Limb (tissue), 2 donors: ENCODE measurements at regions not wholly inside any gene's neighbourhood (a gene's known extent, or its start where the extent isn't known, plus 50 kb on each side); places are given as distances from the start of the nearest gene placed in this dataset.
"Not testable (repeated sequence)": the region's sequence is repeated elsewhere in the genome, so short reads cannot be mapped to it uniquely, and the experiment has no call there.

Source experiments
- DNase-seq, 2 donors: peaks; one replicate each; pipeline ENCODE4 v3.0.0-alpha.2; 2016; ENCODE audit errors: extremely low spot score in 2 of 2

DNA sequence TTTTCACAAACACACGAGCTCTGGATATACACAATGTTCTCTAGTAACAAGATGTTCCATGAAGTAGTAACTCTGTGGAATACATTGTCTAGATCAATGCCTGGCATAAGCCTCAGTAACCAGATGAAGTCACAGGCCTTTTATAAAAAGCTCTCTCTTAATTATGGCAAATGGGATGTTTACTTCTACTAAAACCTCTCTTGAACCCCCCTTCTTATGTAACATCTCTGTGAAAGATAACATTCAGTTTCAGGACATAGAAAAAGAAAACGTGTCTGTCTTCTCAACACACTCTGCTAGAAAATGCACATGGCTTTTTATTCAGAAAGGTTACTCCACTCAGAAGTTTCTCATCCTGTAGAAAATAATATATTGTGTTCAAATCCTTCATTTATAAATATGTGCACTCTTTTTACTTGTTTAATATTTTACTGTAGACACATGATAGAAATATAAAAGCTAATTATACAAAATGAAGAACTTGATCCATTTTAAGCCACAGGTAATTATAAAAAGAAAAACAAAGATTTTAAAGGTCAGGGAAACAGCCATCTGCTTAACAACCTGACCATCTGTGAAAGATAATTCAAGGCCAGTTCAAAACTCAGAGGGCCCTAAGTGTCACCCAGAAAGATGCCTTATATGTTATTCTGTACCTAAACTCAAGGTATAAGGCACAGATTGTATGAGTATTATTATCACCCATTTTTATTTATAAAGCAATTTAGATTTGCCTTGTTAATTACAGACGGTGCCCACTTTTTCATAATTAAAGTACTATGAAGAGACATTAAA lies 812.0 kb downstream of the CDH18 start:
- DNase-seq: no peak

DNA sequence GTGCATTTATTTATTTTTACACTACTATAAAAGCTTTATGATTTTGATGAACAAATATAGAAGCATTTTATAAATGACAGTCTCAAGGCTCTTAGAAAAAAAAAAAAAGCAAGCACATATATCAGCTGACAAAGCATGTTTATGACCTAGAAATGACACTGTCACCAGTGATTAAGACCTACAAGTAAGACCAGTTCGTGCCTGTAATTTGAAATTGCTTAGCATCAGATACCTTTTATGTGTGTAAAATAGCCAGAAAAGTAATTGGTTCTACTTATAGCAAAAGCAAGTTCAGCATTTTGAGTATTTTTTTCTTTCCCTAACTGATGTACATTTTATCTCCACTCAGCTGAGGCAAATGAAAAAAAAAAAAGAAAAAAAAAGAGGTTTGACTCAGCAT lies 808.4 kb downstream of the CDH18 start:
- no peak for DNase-seq

DNA sequence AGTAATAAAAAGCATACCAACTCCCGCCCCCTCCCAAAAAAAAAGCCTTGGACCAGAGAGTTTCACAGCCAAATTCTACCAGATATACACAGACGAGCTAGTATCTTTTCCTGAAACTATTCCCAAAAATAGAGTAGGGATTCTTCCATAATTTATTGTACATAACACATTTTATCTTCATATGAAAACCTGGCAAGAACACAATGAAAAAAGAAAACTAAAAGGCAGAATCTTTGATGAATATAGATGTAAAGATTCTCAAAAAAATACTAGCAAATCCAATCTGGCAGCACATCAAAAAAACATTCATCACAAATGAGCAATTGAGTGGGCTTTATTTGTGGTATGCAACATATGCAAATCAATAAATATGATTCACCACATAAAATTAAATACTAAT lies 798.8 kb downstream of the CDH18 start:
- DNase-seq: no peak

DNA sequence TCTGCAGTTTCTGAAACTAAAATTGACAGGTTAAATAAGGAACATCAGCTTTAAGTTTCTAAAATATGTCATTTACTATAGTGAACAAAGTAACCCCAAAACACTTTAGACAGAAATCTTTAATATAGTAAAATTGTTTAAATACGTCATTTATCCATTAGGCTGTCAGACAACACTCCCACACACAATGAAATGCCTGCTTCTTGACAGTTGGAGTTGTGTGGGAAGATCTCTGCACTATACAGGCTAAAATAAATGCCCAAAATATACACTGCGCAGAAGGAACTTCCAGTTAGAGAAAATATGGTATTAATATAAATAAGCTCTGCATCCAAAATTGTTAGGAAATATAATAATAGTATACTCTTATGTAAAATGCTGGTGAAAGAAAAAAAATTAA lies 794.4 kb downstream of the CDH18 start:
- no peak for DNase-seq

DNA sequence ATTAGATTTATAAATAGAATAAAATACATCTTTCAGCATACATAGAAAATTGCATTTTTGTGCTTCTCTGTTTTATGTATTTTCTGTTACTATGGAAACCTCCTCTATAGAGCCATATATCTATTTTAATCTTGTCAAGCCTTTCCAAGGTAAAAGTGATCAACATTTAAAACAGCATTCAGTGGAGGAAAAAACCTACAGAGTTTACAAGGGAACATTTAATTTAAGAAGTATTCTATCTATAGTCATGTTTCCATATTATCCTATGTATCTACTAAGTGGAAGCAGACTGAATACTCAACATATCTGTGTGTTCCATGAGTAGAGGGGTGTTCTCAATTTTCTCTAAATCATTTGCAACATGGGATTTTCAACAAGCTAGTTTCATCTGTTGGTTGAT lies 791.4 kb downstream of the CDH18 start:
- DNase-seq: no peak

DNA sequence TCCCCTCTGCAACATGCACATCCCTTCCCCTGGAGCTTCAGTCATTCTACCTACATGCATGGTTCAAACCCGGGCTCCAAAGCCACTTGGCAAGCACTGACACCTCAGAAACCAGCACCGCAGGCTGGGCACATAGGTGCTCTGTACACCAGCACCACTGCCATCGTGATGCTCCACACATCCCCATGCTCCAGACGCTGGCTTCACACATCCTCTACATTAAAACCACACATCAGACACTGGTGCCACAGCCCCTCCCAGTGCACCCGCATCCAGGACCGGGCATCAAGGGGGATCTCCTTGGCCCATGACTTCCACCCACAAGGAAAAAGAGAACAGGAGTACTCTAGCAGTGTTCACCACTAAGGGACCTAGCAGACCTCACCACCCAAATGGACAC lies 787.7 kb downstream of the CDH18 start:
- DNase-seq: no peak

DNA sequence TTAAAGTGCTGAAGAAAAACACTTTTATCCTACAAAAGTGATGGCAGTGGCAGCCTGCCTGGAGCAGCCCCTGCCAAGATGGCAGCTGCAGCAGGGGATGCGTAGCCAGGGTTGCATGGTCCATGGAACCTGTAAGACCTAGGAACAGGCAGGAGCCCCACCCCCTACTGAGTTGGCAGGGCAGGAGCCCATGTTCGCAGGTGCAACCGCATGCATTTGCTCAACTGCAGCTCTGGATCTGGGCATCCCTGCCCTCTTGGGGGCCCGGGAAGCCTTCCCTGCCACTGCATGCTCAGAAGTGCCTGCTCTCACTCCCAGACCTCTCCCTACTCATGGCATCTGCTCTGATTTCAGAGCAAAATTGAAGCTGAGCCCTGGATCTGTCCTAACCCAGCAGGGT lies 779.6 kb downstream of the CDH18 start:
- no peak for DNase-seq

DNA sequence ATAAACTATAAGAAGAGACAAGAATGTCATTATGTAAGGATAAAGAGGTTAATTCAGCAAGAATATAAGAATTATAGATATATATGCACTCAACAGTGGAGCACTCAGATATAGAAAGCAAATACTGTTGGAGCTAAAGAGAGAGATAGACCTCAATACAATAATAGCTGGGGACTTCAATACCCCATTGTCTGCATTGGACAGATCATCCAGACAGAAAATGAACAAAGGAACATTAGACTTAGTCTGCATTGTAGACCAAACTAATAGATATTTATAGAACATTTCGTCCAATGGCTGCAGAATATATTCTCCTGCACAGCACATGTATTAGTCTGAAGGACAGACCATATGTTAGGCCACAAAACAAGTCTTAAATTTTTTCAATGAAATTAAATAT lies 777.1 kb downstream of the CDH18 start:
- no peak for DNase-seq

DNA sequence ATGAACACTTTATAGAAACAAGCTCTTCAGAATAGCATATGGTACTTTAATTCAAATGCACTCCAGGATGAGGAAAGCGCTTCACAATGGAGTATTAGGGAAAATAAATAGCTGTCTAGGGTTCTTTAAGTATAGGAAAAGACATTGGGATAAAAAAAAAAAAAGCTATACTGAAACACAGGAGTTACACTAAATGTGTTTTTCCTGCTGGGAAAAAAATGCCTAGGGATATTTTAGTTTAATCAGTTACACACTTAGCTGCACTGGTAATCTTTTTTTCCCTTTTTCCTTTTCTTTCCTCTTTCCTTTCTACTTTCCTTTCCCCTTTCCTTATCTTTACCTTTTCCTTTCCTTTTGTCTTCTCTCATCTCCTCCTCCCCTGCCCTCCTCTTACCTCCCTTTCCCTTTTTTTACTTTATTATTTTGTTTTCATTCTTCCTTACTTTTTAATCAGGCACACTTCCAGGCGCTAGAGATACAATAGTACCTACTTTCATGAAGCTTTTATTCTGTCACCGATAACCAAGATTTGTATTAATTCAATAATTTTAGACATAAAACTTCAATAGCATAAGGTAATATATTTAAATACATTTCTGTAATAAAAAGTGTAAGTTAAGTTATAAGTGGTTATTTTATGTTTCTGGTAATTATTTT lies 758.7 kb downstream of the CDH18 start:
- no peak for DNase-seq

DNA sequence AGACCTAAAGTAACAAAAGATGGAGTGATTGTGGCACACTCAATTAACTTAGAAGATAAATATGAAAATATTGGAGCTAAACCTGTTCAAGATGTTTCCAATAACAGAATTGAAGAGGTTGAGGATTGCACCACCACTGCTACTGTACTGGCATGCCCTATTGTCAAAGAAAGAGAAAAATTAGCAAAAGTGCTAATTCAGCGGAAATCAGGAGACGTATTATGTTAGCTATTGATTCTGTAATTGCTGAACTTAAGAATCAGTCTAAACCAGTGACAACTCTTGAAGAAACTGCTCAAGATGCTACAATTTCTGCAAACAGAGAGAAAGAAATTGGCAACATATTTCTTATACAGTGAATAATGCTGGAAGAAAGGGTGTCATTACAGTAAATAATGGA lies 754.4 kb downstream of the CDH18 start:
- no peak for DNase-seq

DNA sequence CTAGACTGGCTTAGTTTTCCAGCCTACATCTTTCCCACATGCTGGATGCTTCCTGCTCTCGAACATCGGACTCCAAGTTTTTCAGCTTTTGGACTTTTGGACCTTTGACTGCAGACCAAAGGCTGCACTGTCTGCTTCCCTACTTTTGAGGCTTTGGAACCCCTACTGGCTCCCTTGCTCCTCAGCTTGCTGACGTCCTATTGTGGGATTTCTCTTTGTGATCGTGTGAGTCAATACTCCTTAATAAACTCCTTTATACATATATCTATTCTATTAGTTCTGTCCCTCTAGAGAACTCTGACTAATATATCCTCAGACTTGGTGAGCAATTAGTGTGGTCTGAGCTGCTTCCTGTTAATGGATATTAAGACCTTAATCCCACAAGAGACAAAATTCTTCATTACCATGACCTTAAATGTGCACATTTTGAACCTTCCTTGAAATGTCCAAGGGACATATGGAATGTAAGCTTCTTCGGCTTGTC lies 752.9 kb downstream of the CDH18 start:
- DNase-seq: no peak

DNA sequence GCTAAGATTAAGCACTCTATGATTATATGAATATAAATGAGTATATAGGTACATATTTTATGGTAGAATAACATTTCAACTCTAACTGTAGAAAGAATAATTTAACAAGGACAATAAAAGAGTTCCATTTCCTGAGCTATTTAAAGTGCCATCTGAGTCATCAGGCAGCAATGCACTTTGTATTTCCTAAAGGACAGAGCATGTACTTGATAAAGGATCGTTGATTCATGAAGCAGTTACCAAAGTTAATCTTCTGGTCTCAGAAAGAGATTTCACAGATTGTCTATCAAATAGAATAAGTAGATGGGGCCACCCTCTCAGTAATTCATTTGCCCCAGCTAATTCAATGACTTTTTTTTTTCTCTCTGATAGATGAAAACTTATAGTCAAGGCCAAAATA lies 747.8 kb downstream of the CDH18 start:
- no peak for DNase-seq

DNA sequence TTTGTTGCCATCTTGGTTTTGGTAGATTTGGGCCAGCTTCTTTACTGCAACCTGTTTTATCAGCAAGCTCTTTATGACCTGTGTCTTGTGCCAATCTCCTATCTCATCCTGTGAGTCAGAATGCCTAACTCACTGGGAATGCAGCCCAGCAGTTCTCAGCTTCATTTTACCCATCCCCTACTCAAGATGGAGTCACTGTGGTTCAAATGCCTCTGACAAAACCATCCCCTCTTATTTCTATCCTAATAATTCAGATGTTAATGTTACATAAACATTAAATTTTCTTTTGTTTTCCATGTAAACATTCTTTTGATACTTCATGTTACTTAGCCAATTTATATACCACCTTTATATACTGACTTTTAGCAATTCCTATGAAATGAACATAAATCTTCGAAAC lies 746.3 kb downstream of the CDH18 start:
- no peak for DNase-seq

DNA sequence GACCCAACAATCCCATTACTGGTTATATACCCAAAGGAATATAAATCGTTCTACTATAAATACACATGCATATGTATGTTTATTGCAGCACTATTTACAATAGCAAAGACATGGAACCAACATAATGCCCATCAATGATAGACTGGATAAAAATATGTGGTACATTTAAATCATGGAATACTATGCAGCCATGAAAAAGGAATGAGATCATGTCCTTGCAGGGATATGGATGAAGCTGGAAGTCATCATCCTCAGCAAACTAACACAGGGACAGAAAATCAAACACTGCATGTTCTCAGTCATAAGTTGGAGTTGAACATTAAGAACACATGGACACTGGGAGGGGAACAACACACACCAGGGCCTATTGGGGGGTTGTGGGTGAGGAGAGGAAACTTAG lies 741.8 kb downstream of the CDH18 start:
- DNase-seq: not testable (repeated sequence)

DNA sequence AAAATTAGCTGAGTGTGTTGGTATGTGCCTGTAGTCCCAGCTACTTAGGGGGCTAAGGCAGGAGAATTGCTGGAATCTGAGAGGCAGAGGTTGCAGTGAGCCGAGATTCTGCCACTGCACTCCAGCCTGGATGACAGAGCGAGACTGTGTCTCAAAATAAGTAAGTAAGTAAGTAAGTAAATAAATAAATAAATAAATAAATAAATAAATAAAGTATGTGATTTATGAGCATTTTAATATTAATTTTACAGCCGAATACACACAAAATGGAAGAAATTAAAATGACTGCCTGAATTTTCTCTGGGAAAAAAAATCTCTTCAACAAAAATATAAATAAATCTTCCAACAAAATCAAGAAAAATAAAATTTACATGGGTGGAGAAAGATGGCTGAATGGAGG lies 740.7 kb downstream of the CDH18 start:
- no peak for DNase-seq

DNA sequence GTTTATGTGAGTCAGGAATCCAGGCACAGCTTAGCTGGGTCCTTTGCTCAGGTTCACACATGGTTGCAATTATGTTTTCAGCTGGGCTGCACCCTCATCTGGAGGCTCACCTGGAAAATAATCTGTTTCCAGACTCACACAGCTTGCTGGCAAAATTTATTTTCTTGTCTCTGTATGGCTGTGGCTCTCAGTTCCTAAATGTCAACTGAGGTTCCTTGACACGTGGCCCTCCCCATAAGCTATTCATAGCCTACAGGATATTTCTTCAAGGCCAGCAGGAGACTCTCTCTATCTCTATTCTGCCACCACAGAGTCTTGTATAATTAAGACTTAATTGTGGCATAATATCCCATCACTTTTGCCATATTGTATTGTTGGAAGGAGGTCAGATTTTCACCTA lies 732.0 kb downstream of the CDH18 start:
- DNase-seq: no peak

DNA sequence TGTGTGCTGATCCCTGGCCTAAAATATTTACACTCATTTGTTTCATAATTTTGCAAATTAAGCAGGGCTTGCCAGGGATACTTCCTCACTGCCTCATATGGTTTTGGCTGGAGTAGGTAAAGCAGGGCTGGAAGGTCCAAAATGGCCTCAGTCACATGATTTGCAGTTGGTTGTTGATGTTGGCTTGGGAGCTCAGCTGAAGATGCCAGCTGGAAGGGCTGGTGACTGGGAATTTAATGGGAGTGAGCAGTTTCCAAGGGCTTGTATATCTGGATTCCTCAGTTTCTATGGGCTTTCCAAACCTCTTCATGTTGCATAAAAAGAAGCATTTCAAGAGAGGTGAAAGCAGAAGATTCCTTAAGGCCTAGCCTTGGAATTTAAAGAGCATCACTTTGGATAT lies 729.3 kb downstream of the CDH18 start:
- DNase-seq: peak in 1 of 2 donors; percentile 55

DNA sequence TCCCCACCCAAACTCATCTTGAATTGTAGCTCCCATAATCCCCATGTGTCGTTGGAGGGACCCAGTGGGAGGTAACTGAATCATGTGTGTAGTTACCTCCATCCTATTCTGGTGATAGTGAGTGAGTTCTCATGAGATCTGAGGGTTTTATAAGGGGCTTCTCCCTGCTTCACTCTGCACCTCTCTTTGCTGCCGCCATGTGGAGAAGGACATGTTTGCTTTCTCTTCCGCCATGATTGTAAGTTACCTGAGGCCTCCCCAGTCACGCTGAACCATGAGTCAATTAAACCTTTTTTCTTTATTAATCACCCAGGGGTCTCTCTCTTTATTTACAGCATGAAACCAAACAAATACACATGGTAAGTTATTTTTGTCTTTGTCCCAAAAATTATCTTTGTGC lies 726.1 kb downstream of the CDH18 start:
- no peak for DNase-seq

DNA sequence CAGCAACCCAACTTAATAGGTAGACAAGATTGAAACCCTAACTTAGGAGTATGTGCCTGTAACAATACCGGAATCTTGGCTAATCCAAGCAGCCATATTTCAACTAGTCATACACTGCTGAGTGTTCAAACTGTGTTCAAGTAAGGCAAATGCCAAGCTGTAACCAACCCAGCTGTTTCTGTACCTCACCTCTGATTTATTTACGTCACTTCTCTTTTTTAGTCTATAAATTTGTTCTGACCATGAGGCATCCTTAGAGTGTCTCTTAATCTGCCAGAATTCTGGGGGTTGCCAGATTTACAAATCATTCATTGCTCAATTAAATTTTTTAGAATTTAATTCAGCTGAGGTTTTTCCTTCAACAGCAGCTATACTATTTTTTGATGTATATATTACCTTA lies 723.2 kb downstream of the CDH18 start:
- DNase-seq: no peak

DNA sequence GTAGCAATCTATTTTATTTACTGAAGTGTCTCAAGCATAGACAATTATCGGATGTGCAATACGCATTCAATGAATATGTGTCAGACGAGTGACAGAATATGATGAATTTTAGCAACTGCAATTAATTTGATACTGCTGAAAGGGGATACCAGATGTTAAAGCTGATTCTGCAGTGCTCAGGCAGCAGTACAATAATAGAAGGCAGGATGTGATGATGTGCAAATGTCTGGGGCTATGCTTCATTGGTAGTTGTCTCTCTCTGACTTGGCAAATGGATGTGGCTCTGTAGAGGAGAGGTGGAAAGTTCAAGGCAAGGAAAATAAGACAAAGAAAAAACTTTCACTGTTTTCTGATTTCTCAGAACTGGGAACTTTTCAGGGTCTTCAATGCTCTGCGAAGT lies 721.2 kb downstream of the CDH18 start:
- DNase-seq: no peak

DNA sequence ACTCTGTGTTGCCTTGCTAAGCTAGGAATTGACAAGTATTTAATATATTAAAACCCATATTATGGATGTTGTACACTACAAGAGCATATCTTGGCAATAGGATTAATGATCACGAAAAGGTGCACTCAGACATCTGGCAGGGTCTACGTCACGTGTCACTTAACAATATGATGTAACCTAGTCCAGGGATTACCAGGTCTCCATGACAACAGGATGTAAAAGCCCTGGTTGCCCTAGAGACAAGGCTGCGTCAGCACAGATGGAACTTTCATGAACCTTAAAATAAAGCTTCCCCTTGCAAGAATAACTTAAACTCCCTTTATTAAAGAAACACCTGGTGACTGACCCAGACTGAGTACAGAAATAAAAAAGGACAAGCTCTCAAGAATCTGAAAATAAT lies 717.8 kb downstream of the CDH18 start:
- peak in 1 of 2 donors; percentile 27 for DNase-seq

DNA sequence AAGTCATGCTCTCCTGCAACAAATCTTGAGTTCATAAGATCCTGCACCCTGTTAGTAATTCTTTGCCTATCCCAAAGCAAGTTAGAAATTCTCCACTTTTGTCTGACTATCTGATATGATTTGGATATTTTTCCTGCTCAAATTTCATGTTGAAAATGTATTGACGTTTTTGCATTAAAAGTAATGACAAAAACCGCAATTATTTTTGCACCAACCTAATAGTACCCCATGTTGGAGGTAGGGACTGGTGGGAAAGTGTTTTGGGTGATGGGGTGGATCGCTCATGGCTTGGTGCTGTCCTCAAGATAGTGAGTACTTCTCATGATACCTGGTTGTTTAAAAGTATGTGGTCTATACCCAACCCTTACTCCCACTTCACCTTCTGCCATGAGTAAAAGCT lies 713.4 kb downstream of the CDH18 start:
- DNase-seq: no peak

DNA sequence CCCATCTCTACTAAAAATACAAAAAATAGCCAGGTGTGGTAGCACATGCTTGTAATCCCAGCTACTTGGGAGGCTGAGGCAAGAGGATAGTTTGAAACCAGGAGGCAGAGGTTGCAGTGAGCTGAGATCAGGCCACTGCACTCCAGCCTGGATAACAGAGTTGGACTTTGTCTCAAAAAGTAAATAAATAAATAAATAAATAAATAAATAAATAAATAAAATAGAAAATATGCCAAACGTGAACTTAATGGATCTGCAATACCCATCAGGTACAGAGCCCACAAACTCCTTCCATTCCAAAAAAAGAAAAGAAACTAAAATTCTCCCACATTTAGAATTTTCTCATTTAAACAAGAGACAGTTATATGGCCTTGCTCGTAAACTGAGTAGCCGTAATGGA lies 702.7 kb downstream of the CDH18 start:
- DNase-seq: no peak
